GM12891 (cell line): ENCODE measurements at regions not wholly inside any gene's neighbourhood (a gene's known extent, or its start where the extent isn't known, plus 50 kb on each side); places are given as distances from the start of the nearest gene placed in this dataset.
"Not testable (repeated sequence)": the region's sequence is repeated elsewhere in the genome, so short reads cannot be mapped to it uniquely, and the experiment has no call there.

Source experiments
- DNase-seq: peaks from one replicate; pipeline ENCODE4 v3.0.0; 2011; ENCODE audit warnings: low spot score; ENCODE audit not compliant: insufficient read length
- FAIRE-seq: peaks from 2 replicates; lab custom pipeline; 2011; peaks lifted over from hg19 to GRCh38; lab: Jason Lieb, UNC
- PAX5 ChIP-seq: IDR thresholded peaks from 2 replicates; pipeline ENCODE4 v1.6.1; 2011; ENCODE audit warnings: low read length, moderate library complexity, mild to moderate bottlenecking; ENCODE audit not compliant: insufficient read depth, severe bottlenecking
- POLR2A ChIP-seq: IDR thresholded peaks from 2 replicates; pipeline ENCODE4 v1.6.1; 2011; ENCODE audit warnings: low read depth, low read length, control low read depth
- POLR2AphosphoS5 ChIP-seq: IDR thresholded peaks from 2 replicates; pipeline ENCODE4 v1.6.1; 2011; ENCODE audit warnings: low read depth, low read length, control low read depth
- POU2F2 ChIP-seq: IDR thresholded peaks from 2 replicates; pipeline ENCODE4 v1.6.1; 2011; ENCODE audit warnings: low read depth, mild to moderate bottlenecking, control low read depth, low read length, moderate library complexity
- SPI1 ChIP-seq: IDR thresholded peaks from 2 replicates; pipeline ENCODE4 v1.6.1; 2011; ENCODE audit warnings: low read depth, low read length, control low read depth
- TAF1 ChIP-seq: IDR thresholded peaks from 2 replicates; pipeline ENCODE4 v1.6.1; 2011; ENCODE audit warnings: low read depth, low read length, control low read depth

GRCh38 chr15:88965097-88965496 is 51.9 kb upstream of the MFGE8 start:
- FAIRE-seq, DNase-seq: not testable (repeated sequence)

GRCh38 chr15:88970232-88970631 is 57.1 kb upstream of the MFGE8 start:
- no peak for DNase-seq
- FAIRE-seq = no peak
- TF ChIP-seq POLR2A (no peak), TAF1 (no peak), PAX5 (no peak), POU2F2 (no peak), SPI1 (no peak), POLR2AphosphoS5 (no peak)

- DNase-seq = no peak
- TF ChIP-seq POLR2AphosphoS5 = no peak
- no peak for TF ChIP-seq POU2F2
- no peak for TF ChIP-seq POLR2A
- no peak for TF ChIP-seq SPI1
- TF ChIP-seq PAX5 = no peak
- TF ChIP-seq TAF1 = no peak
- no peak for FAIRE-seq
Measured at GRCh38 chr15:88974392-88974791, 61.2 kb upstream of the MFGE8 start.

GRCh38 chr15:88975891-88976290 is 62.7 kb upstream of the MFGE8 start:
- no peak for FAIRE-seq
- TF ChIP-seq POLR2A = no peak
- no peak for TF ChIP-seq SPI1
- DNase-seq = no peak

- FAIRE-seq (no peak), DNase-seq (no peak)
- TF ChIP-seq TAF1 (no peak), SPI1 (no peak), PAX5 (no peak), POLR2AphosphoS5 (no peak), POLR2A (no peak), POU2F2 (no peak)
Measured at GRCh38 chr15:88976656-88977055, 63.5 kb upstream of the MFGE8 start.

- FAIRE-seq (no peak), DNase-seq (no peak)
- TF ChIP-seq POLR2A = no peak
- no peak for TF ChIP-seq TAF1
- TF ChIP-seq PAX5 = no peak
- TF ChIP-seq SPI1 = no peak
- no peak for TF ChIP-seq POLR2AphosphoS5
- TF ChIP-seq POU2F2 = no peak
Measured at GRCh38 chr15:88979674-88980073, 66.5 kb upstream of the MFGE8 start.

GRCh38 chr15:88980498-88980897 is 67.3 kb upstream of the MFGE8 start:
- FAIRE-seq = no peak
- TF ChIP-seq POLR2AphosphoS5 = no peak
- TF ChIP-seq POU2F2 = no peak
- TF ChIP-seq PAX5 = no peak
- no peak for TF ChIP-seq SPI1
- no peak for TF ChIP-seq POLR2A
- no peak for TF ChIP-seq TAF1
- no peak for DNase-seq

GRCh38 chr15:88981244-88982215 is 68.4 kb upstream of the MFGE8 start:
- TF ChIP-seq TAF1 (no peak), POLR2AphosphoS5 (no peak), POU2F2 (no peak), POLR2A (no peak), PAX5 (no peak), SPI1 (no peak)
- FAIRE-seq = no peak
- DNase-seq = no peak

- peak; percentile 50 for DNase-seq
- peak; percentile 85 for FAIRE-seq
- peak; percentile 93 for TF ChIP-seq SPI1
- TF ChIP-seq PAX5 = no peak
Measured at GRCh38 chr15:88982304-88982945, 69.2 kb upstream of the MFGE8 start.

- TF ChIP-seq POLR2AphosphoS5 = no peak
- TF ChIP-seq TAF1 = no peak
- no peak for TF ChIP-seq POLR2A
- no peak for TF ChIP-seq POU2F2
- TF ChIP-seq SPI1 = no peak
- TF ChIP-seq PAX5 = no peak
- no peak for DNase-seq
- no peak for FAIRE-seq
Measured at GRCh38 chr15:88982946-88983342, 69.8 kb upstream of the MFGE8 start.
